Left lung (tissue), 4 donors: ENCODE measurements at regions not wholly inside any gene's neighbourhood (a gene's known extent, or its start where the extent isn't known, plus 50 kb on each side); places are given as distances from the start of the nearest gene placed in this dataset.

Experiments used
- ATAC-seq: fragments of 200-7000 bp; cut with Tn5 transposase; one replicate; pipeline ENCODE4 v1.9.1; 2020; ENCODE audit warnings: moderate library complexity
- DNase-seq, 4 donors: peaks; one replicate each; pipeline ENCODE4 v3.0.0-alpha.2; 2013 to 2020
- H3K27ac ChIP-seq, 2 donors: fragments of 200-600 bp; sonication (generic) in 1 of 2; one replicate each; pipeline versions ENCODE4 v1.5.0 to v1.8.0; 2020 to 2021
- H3K27me3 ChIP-seq, 2 donors: fragments of 200-600 bp; sonication (generic) in 1 of 2; one replicate each; pipeline versions ENCODE4 v1.5.0 to v1.8.0; 2020 to 2021
- H3K36me3 ChIP-seq, 2 donors: fragments of 200-600 bp; sonication (generic) in 1 of 2; one replicate each; pipeline versions ENCODE4 v1.5.0 to v1.8.0; 2020 to 2021
- H3K4me1 ChIP-seq, 2 donors: fragments of 200-600 bp; one replicate each; pipeline ENCODE4 v1.8.0; 2021
- H3K4me3 ChIP-seq, 2 donors: fragments of 200-600 bp; sonication (generic) in 1 of 2; one replicate each; pipeline versions ENCODE4 v1.5.0 to v1.8.0; 2020 to 2021; ENCODE audit warnings: mild to moderate bottlenecking in 1 of 2
- H3K9me3 ChIP-seq, 2 donors: fragments of 200-600 bp; sonication (generic) in 1 of 2; one replicate each; pipeline versions ENCODE4 v1.5.0 to v1.8.0; 2020 to 2021
- CTCF ChIP-seq, 2 donors: fragments of 200-600 bp; sonication (generic) in 1 of 2; IDR thresholded peaks; one replicate each; pipeline versions ENCODE4 v1.5.0 to v1.8.0; 2021; ENCODE audit warnings: antibody characterized with exemption in 2 of 2
- intact Hi-C, 2 donors: fragments of 100-400 bp; cut with DNase I; formaldehyde crosslinking; loops; one replicate each; pipeline versions ENCODE4 v1.11.2 to v1.14.2; 2022
- donor health status: DM: no; HTN: yes; CAD: no.
- donor health status: DM: no; HTN: no; CAD: no.

GRCh38 chr9:82512728-82513127 lies 524.2 kb downstream of the SPATA31D1 start:
- H3K27ac ChIP-seq: no peak overlapping the region

GRCh38 chr9:82513242-82513751 lies 524.7 kb downstream of the SPATA31D1 start:
- no peak for DNase-seq
- Histone ChIP-seq H3K4me1 (peaks cover 0 to 9% of the 10 kb centered on the region in 2 donors), H3K36me3 (no peaks in the 10 kb centered on the region), H3K9me3 (no peaks in the 10 kb centered on the region), H3K27me3 (no peaks in the 10 kb centered on the region), H3K4me3 (no peak overlapping the region), H3K27ac (no peak overlapping the region)
- intact Hi-C loops: no loop called here
- no peak for ATAC-seq
- no peak for TF ChIP-seq CTCF (IDR thresholded peaks at IDR 0.05)

More at GRCh38 chr9:82512728-82513127, 524.2 kb downstream of the SPATA31D1 start:
- Histone ChIP-seq H3K4me3 (no peak overlapping the region), H3K9me3 (peaks cover 0 to 3% of the 10 kb centered on the region in 2 donors), H3K27me3 (no peaks in the 10 kb centered on the region), H3K4me1 (peaks cover 0 to 9% of the 10 kb centered on the region in 2 donors), H3K36me3 (no peaks in the 10 kb centered on the region)
- no peak for ATAC-seq
- intact Hi-C loops: no loop called here
- TF ChIP-seq CTCF (IDR thresholded peaks at IDR 0.05): no peak
- DNase-seq: no peak

GRCh38 chr9:82513976-82514735 lies 525.6 kb downstream of the SPATA31D1 start:
- intact Hi-C loops: no loop called here
- Histone ChIP-seq H3K4me3 (no peak overlapping the region), H3K27me3 (no peaks in the 10 kb centered on the region), H3K27ac (no peak overlapping the region), H3K4me1 (peaks cover 0 to 9% of the 10 kb centered on the region in 2 donors), H3K36me3 (no peaks in the 10 kb centered on the region), H3K9me3 (no peaks in the 10 kb centered on the region)
- no peak for TF ChIP-seq CTCF (IDR thresholded peaks at IDR 0.05)
- peak; percentile 19 for ATAC-seq
- no peak for DNase-seq

- DNase-seq: no peak
- Histone ChIP-seq H3K27me3 (no peaks in the 10 kb centered on the region), H3K4me1 (peaks cover 0 to 7% of the 10 kb centered on the region in 2 donors), H3K27ac (no peak overlapping the region), H3K4me3 (no peak overlapping the region), H3K36me3 (no peaks in the 10 kb centered on the region), H3K9me3 (no peaks in the 10 kb centered on the region)
- ATAC-seq: no peak
- intact Hi-C loops: no loop called here
- TF ChIP-seq CTCF (IDR thresholded peaks at IDR 0.05): no peak
Measured at GRCh38 chr9:82518868-82519267, 530.3 kb downstream of the SPATA31D1 start.

GRCh38 chr9:82519332-82519731 lies 530.8 kb downstream of the SPATA31D1 start:
- Histone ChIP-seq H3K36me3 (no peaks in the 10 kb centered on the region), H3K4me1 (peaks cover 0 to 2% of the 10 kb centered on the region in 2 donors), H3K27me3 (no peaks in the 10 kb centered on the region), H3K27ac (no peak overlapping the region), H3K9me3 (no peaks in the 10 kb centered on the region), H3K4me3 (no peak overlapping the region)
- intact Hi-C loops: no loop called here
- ATAC-seq: no peak
- TF ChIP-seq CTCF (IDR thresholded peaks at IDR 0.05): no peak
- DNase-seq: no peak
